Ovary (tissue), 3 donors: ENCODE measurements at regions not wholly inside any gene's neighbourhood (a gene's known extent, or its start where the extent isn't known, plus 50 kb on each side); places are given as distances from the start of the nearest gene placed in this dataset.

Experiments used
- EP300 ChIP-seq: sonication (generic); formaldehyde crosslinking; IDR thresholded peaks from one replicate; pipeline ENCODE4 v1.6.1; 2017; ENCODE audit warnings: antibody characterized with exemption
- POLR2A ChIP-seq: fragments of 450-650 bp; IDR thresholded peaks from one replicate; pipeline ENCODE4 v1.6.1; 2017; ENCODE audit warnings: antibody characterized with exemption, mild to moderate bottlenecking, moderate library complexity
- TF ChIP-seq, protein P1 (sequence below), 3 donors: fragments of 450-650 bp in 2 of 3; fragments of 200-600 bp in 1 of 3; IDR thresholded peaks; one replicate each; pipeline versions ENCODE4 v1.5.1 to v1.8.0; 2016 to 2022; ENCODE audit warnings: antibody characterized with exemption in 3 of 3, mild to moderate bottlenecking in 1 of 3
- donor health status: DM: no; HTN: no; CAD: no.

DNA sequence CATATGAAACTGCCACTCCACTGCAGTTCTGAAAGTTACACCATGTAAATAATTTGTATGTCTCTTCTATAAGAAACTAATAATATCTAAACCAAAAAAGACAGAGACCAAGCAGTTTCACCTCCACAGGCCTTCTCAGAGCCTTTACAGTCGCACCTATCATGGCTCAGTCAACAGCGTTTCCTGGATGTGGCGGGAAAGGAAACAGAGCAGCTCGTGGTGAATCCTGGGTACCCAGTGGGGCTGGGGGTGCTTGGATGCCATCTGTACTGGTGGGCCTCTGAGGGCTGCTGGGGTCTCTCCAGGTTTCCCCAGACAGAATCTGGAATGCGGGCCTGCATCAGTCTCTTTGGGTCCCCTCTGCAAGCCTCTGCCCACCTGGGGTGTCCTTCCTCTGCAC lies 100.2 kb upstream of the CASZ1 start:
- TF ChIP-seq, protein P1, sequence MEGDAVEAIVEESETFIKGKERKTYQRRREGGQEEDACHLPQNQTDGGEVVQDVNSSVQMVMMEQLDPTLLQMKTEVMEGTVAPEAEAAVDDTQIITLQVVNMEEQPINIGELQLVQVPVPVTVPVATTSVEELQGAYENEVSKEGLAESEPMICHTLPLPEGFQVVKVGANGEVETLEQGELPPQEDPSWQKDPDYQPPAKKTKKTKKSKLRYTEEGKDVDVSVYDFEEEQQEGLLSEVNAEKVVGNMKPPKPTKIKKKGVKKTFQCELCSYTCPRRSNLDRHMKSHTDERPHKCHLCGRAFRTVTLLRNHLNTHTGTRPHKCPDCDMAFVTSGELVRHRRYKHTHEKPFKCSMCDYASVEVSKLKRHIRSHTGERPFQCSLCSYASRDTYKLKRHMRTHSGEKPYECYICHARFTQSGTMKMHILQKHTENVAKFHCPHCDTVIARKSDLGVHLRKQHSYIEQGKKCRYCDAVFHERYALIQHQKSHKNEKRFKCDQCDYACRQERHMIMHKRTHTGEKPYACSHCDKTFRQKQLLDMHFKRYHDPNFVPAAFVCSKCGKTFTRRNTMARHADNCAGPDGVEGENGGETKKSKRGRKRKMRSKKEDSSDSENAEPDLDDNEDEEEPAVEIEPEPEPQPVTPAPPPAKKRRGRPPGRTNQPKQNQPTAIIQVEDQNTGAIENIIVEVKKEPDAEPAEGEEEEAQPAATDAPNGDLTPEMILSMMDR (IDR thresholded peaks at IDR 0.05): no peak
- no peak for TF ChIP-seq POLR2A
- no peak for TF ChIP-seq EP300
